ENCODE measurements at regions not wholly inside any gene's neighbourhood (a gene's known extent, or its start where the extent isn't known, plus 50 kb on each side); places are given as distances from the start of the nearest gene placed in this dataset.

GRCh38 chr4:129328162-129328561 is 232.2 kb downstream of the C4orf33 start:
- Histone ChIP-seq H3K27me3 (replicated peaks) (no peaks in the 10 kb centered on the region), H3K4me3 (ENCODE audit: low read depth, low read length) (no peak overlapping the region), H3K36me3 (replicated peaks) (no peaks in the 10 kb centered on the region), H3K27ac (no peak overlapping the region)
- no peak for DNase-seq
- TF ChIP-seq CTCF (IDR thresholded peaks at IDR 0.05; ENCODE audit: low read depth, low read length, missing control alignments), result no peak
- in situ Hi-C loops (cut with HindIII; ENCODE audit: low pct_ligation_motif_present, low sequenced_read_pairs), result no loop called here

- TF ChIP-seq CTCF (IDR thresholded peaks at IDR 0.05; ENCODE audit: low read depth, low read length, missing control alignments), result no peak
- Histone ChIP-seq H3K36me3 (replicated peaks) (no peaks in the 10 kb centered on the region), H3K27ac (no peak overlapping the region), H3K27me3 (replicated peaks) (no peaks in the 10 kb centered on the region), H3K4me3 (ENCODE audit: low read depth, low read length) (no peak overlapping the region)
- no peak for DNase-seq
- in situ Hi-C loops (cut with HindIII; ENCODE audit: low pct_ligation_motif_present, low sequenced_read_pairs), result no loop called here
These were observed 238.2 kb downstream of the C4orf33 start for GRCh38 chr4:129334136-129334535.

GRCh38 chr4:129335276-129335675 is 239.3 kb downstream of the C4orf33 start:
- in situ Hi-C loops (cut with HindIII; ENCODE audit: low pct_ligation_motif_present, low sequenced_read_pairs), result no loop called here
- DNase-seq, result no peak
- TF ChIP-seq CTCF (IDR thresholded peaks at IDR 0.05; ENCODE audit: low read depth, low read length, missing control alignments), result no peak
- Histone ChIP-seq H3K27me3 (replicated peaks) (no peaks in the 10 kb centered on the region), H3K36me3 (replicated peaks) (no peaks in the 10 kb centered on the region), H3K27ac (no peak overlapping the region), H3K4me3 (ENCODE audit: low read depth, low read length) (no peak overlapping the region)

- Histone ChIP-seq H3K36me3 (replicated peaks) (no peaks in the 10 kb centered on the region), H3K27ac (no peak overlapping the region), H3K27me3 (replicated peaks) (no peaks in the 10 kb centered on the region), H3K4me3 (ENCODE audit: low read depth, low read length) (no peak overlapping the region)
- no peak for TF ChIP-seq CTCF (IDR thresholded peaks at IDR 0.05; ENCODE audit: low read depth, low read length, missing control alignments)
- DNase-seq, result no peak
- in situ Hi-C loops (cut with HindIII; ENCODE audit: low pct_ligation_motif_present, low sequenced_read_pairs), result no loop called here
These were observed 239.9 kb downstream of the C4orf33 start for GRCh38 chr4:129335818-129336217.

- Histone ChIP-seq H3K4me3 (ENCODE audit: low read depth, low read length) (no peak overlapping the region), H3K27ac (no peak overlapping the region), H3K36me3 (replicated peaks) (no peaks in the 10 kb centered on the region), H3K27me3 (replicated peaks) (no peaks in the 10 kb centered on the region)
- no peak for TF ChIP-seq CTCF (IDR thresholded peaks at IDR 0.05; ENCODE audit: low read depth, low read length, missing control alignments)
- in situ Hi-C loops (cut with HindIII; ENCODE audit: low pct_ligation_motif_present, low sequenced_read_pairs), result no loop called here
- no peak for DNase-seq
These were observed 240.7 kb downstream of the C4orf33 start for GRCh38 chr4:129336457-129337227.

GRCh38 chr4:129337228-129337620 is 241.3 kb downstream of the C4orf33 start:
- DNase-seq, result no peak
- Histone ChIP-seq H3K27ac (no peak overlapping the region), H3K36me3 (replicated peaks) (no peaks in the 10 kb centered on the region), H3K4me3 (ENCODE audit: low read depth, low read length) (no peak overlapping the region), H3K27me3 (replicated peaks) (no peaks in the 10 kb centered on the region)
- in situ Hi-C loops (cut with HindIII; ENCODE audit: low pct_ligation_motif_present, low sequenced_read_pairs), result no loop called here
- TF ChIP-seq CTCF (IDR thresholded peaks at IDR 0.05; ENCODE audit: low read depth, low read length, missing control alignments), result no peak

All from brain microvascular endothelial cell (primary cell).